ENCODE measurements at regions not wholly inside any gene's neighbourhood (a gene's known extent, or its start where the extent isn't known, plus 50 kb on each side); places are given as distances from the start of the nearest gene placed in this dataset.

DNA sequence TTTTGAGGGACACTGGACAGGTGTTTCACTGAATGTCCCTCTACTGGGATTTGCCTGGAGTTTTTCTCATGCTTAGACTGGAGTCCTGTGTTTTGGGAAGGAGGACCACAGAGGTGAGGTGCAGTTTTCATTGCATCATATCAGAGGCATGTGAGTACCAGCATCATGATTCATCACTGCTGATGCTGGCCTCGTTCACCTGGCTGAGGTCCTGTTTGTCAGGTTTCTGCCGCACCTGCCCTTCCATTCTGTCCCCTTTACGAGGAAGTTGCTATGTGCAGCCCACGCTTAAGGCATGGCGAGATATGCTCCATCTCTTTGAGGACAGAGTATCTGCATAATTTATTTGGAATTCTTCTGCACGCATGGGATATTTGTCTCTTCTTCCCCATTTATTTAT, 162.1 kb downstream of the TENT4A start:
- TF ChIP-seq, protein P1, sequence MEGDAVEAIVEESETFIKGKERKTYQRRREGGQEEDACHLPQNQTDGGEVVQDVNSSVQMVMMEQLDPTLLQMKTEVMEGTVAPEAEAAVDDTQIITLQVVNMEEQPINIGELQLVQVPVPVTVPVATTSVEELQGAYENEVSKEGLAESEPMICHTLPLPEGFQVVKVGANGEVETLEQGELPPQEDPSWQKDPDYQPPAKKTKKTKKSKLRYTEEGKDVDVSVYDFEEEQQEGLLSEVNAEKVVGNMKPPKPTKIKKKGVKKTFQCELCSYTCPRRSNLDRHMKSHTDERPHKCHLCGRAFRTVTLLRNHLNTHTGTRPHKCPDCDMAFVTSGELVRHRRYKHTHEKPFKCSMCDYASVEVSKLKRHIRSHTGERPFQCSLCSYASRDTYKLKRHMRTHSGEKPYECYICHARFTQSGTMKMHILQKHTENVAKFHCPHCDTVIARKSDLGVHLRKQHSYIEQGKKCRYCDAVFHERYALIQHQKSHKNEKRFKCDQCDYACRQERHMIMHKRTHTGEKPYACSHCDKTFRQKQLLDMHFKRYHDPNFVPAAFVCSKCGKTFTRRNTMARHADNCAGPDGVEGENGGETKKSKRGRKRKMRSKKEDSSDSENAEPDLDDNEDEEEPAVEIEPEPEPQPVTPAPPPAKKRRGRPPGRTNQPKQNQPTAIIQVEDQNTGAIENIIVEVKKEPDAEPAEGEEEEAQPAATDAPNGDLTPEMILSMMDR (IDR thresholded peaks at IDR 0.05) = no peak
- no peak overlapping the region for H3K27ac ChIP-seq
- no peak for DNase-seq (ENCODE audit: low spot score)
- no peaks in the 10 kb centered on the region for H3K4me1 ChIP-seq
- no peaks in the 10 kb centered on the region for H3K36me3 ChIP-seq
- H3K9me3 ChIP-seq = no peaks in the 10 kb centered on the region
- no peak overlapping the region for H3K4me3 ChIP-seq
- H3K27me3 ChIP-seq = no peaks in the 10 kb centered on the region

DNA sequence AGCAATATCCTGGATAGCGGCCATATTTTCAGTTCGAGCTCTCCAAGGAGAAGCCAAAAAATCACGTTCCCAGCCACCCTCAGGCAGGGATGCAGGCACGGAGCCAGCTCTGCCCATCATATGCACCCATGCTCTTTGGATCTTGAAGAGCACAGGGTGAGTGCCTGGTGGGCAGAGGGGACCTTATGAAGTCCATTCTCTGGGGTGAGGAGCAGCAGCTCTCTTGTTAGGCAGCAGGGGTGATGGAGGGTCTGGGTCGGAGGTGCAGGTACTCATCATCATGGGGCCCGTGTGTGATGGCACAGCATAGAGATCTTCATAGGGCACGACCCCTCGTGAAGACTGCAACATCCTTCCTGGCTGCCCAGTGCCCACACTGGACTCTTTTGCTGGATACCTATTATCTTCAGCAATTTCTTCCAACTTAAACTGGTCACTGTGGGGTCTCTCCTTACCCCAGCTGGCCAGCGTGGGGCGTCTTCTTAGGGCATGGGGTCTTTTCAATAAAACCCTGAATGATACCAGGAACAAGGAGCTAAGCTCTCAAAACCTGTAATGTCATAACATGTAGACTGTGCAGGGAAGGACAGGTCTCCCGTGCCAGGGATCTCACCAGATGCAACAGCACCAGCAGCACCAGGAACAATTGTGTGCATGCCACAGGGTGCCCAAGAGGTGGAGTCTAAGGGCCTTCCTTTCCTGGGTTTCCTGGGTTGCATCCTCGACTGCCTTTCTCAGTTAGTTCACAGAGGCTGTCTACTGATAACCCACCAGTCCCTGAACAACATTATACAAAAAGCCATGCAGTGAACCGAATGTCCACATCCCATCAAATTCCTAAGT, 165.0 kb downstream of the TENT4A start:
- H3K36me3 ChIP-seq = no peaks in the 10 kb centered on the region
- TF ChIP-seq, protein P1 (IDR thresholded peaks at IDR 0.05) = no peak
- no peaks in the 10 kb centered on the region for H3K9me3 ChIP-seq
- no peak overlapping the region for H3K27ac ChIP-seq
- no peak overlapping the region for H3K4me3 ChIP-seq
- DNase-seq (ENCODE audit: low spot score) = no peak
- H3K4me1 ChIP-seq = no peaks in the 10 kb centered on the region
- H3K27me3 ChIP-seq = no peaks in the 10 kb centered on the region

DNA sequence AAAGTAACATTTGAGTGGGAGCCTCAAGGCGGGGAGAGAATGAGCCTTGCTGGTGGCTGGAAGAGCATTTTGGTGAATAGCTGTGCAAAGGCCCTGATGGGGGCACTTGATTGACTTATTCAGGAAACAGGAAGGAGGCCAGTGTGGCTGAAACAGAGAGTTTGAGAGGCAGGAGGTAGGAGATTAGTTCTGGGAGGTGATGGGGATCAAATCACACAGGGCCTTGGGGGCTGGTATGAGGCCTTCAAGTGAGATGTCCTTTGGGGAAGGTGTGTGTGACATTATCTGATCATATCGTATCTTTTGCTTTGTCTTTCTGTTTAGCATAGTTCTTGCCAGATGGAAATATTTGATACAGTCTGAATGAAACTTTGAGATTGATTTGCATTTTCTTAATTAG, 172.3 kb downstream of the TENT4A start:
- no peaks in the 10 kb centered on the region for H3K27me3 ChIP-seq
- TF ChIP-seq, protein P1 (IDR thresholded peaks at IDR 0.05) = no peak
- DNase-seq (ENCODE audit: low spot score) = no peak
- peaks cover 9 to 21% of the 10 kb centered on the region in 2 donors for H3K9me3 ChIP-seq
- H3K4me1 ChIP-seq = no peaks in the 10 kb centered on the region
- H3K27ac ChIP-seq = no peak overlapping the region
- no peaks in the 10 kb centered on the region for H3K36me3 ChIP-seq
- no peak overlapping the region for H3K4me3 ChIP-seq

DNA sequence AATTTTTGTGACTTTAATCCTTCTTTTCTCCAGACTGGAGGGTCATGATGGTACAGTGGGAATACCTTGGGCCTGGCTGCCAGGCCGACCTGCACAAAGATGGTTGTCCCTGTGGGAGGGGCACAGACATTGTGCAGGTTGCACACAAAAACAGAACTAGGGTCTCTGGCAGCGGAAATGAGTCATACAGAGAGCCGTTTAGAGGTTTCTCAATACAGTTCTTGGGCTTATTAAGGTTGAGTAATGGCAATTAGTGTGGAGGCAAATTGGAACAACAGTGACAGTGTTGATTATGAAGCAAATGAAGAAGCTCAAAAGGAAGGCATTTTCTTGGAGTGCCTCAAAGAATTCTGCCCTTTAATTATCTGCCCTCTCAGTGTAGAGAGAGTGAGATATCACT, 173.6 kb downstream of the TENT4A start:
- TF ChIP-seq, protein P1 (IDR thresholded peaks at IDR 0.05) = no peak
- Histone ChIP-seq H3K4me3 (no peak overlapping the region), H3K27me3 (no peaks in the 10 kb centered on the region), H3K27ac (no peak overlapping the region), H3K4me1 (no peaks in the 10 kb centered on the region), H3K9me3 (peaks cover 9 to 21% of the 10 kb centered on the region in 2 donors), H3K36me3 (no peaks in the 10 kb centered on the region)
- DNase-seq (ENCODE audit: low spot score) = no peak

DNA sequence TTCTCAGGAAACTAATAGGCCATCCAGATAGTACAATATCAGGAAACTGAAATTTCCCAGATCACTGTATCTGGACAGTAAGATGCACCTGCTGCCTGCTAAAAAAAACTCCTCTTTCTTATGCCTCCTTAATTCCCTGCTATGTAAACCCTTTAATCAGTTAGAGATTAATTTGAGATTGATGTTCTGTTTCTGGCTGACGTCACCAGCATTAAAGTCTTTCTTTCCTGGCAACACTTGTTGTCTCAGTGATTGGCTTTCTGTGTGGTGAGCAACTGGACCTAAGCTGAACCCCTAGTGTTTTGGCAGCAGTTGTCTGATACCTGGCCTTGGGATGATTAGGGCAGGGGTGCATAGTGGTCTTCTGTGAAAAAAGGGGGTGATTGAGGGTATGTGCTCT, 175.8 kb downstream of the TENT4A start:
- Histone ChIP-seq H3K36me3 (no peaks in the 10 kb centered on the region), H3K27ac (no peak overlapping the region), H3K4me3 (no peak overlapping the region), H3K4me1 (no peaks in the 10 kb centered on the region), H3K9me3 (peaks cover 9 to 21% of the 10 kb centered on the region in 2 donors), H3K27me3 (no peaks in the 10 kb centered on the region)
- TF ChIP-seq, protein P1 (IDR thresholded peaks at IDR 0.05) = no peak
- no peak for DNase-seq (ENCODE audit: low spot score)

DNA sequence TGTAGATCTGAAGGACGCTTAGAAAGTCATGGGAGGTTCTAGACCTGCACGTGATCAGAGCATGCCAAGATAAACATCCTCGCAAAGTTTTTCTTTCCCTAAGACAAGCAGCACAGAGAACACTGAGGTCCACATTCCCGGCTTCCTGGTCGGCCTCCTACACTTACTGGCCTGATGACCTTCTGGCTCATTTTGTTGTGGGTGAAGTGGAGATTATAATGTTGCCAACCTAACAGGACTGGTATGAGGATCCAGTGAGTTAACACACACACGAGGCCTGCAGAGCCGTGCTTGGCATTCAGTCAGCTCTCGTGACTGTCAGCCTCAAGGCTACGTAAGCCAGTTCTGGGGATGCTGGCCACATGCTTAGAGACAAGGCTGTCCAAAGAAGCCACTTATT, 186.0 kb downstream of the TENT4A start:
- H3K27ac ChIP-seq = no peak overlapping the region

More for the DNA sequence above, 186.0 kb downstream of the TENT4A start:
- Histone ChIP-seq H3K27me3 (no peaks in the 10 kb centered on the region), H3K36me3 (no peaks in the 10 kb centered on the region), H3K4me3 (no peak overlapping the region), H3K9me3 (no peaks in the 10 kb centered on the region), H3K4me1 (no peaks in the 10 kb centered on the region)
- no peak for DNase-seq (ENCODE audit: low spot score)
- TF ChIP-seq, protein P1 (IDR thresholded peaks at IDR 0.05) = no peak

Measured in right atrium auricular region (tissue), 2 donors.